GM18511 (cell line): ENCODE measurements at regions not wholly inside any gene's neighbourhood (a gene's known extent, or its start where the extent isn't known, plus 50 kb on each side); places are given as distances from the start of the nearest gene placed in this dataset.

Experiments used
- ATAC-seq: cut with Tn5 transposase; IDR thresholded peaks from one replicate; pipeline ENCODE4 v1.9.1; 2021; ENCODE audit warnings: mild to moderate bottlenecking, moderate library complexity; ENCODE audit not compliant: unreplicated experiment

DNA sequence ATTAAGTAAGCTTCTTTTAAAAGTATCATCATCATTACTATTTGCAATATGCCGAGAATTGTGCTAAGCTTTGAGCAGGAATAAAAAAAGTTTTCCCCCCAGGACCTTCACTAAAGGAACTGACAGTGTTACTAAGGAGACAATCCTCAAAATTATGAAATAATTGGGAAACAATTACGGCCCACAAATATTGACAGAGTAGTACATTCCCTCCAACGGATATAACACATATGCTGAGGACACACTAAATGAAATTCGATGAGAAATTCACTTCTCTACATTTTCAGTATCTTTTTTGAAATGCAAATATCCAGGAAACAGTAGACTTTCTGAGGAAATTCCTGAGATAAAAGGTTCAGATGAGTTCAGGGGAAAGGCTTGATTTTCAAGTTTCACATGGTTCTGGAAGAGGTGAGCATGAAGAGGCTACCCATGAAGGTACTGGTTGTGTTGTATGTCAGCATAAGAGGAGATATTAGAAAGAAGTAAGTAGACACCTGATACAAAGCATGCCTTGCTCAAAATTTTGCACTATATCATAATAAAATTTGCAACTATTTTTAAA lies 171.2 kb upstream of the NR5A2 start:
- ATAC-seq: no peak

- no peak for ATAC-seq
Observed at GRCh38 chr1:199857108-199857507, 170.4 kb upstream of the NR5A2 start.

DNA sequence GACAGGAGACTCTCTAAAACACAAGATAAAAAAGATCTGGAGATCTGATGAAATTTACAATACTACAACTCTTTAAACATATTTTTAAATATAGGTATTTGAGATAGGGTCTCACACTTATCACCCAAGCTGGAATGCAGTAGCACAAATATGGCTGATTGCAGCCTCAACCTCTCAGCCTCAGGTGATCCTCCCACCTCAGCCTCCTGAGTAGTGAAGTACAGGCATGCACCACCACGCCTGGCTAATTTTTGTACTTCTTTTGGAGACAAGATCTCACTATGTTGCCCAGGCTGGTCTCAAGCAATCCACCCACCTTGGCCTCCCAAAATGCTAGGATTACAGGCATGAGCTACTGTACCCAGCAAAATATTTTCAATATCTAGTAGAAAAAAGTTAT lies 170.0 kb upstream of the NR5A2 start:
- no peak for ATAC-seq

- ATAC-seq: no peak
Observed at GRCh38 chr1:199858171-199858570, 169.3 kb upstream of the NR5A2 start.

GRCh38 chr1:199858856-199859255 lies 168.7 kb upstream of the NR5A2 start:
- ATAC-seq: no peak

- no peak for ATAC-seq
Observed at GRCh38 chr1:199859491-199859933, 168.0 kb upstream of the NR5A2 start.

DNA sequence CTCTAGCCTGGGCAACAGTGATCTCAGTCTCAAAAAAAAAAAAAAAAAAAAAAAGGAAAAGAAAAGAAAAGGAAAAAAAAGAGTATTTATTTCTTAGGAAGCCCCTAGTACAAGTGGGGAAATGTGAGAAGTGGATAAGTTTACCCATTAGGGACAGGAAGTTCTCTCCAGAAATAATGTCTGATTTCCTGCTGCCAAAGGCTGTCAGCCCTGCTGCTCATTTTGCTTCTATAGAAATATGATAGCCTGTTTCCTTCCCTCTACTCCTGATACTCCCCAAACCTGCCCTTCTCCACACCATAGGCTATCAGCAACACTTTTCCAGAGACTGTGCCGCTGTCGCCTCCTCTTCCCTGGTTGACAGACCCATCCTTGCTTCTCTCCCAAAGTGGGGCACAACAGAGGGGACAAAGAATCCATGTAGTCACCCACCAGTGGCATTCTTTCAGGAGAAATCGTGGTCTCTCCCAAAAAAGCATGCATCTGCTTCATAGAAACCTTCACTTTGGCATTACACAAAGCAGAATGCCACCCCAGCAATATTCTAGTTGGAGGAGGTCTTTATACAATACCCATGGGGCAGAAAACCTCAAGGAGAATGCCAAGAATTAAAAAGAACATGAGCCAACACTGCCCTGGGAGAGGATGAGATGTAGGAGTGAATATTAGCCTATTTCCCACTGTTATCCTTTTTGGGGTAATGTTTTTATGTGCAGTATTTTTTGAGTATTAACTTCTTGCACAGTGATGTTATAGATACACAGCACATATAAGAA lies 166.3 kb upstream of the NR5A2 start:
- ATAC-seq: no peak

DNA sequence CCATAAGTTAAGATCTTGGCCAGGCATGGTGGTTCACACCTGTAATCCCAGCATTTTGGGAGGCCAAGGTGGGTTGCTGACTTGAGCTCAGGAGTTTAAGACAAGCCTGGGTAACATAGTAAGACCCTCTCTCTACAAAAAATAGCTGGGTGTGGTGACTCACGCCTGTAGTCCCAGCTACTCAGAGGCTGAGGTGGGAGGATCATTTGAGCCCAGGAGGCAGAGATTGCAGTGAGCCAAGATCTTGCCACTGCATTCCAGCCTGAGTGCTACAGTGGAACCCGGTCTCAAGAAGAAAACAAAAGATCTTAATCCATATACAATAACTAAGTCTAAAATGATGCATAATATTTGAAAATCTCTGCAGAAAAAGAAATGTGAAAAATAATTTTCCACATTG lies 165.5 kb upstream of the NR5A2 start:
- ATAC-seq: no peak

DNA sequence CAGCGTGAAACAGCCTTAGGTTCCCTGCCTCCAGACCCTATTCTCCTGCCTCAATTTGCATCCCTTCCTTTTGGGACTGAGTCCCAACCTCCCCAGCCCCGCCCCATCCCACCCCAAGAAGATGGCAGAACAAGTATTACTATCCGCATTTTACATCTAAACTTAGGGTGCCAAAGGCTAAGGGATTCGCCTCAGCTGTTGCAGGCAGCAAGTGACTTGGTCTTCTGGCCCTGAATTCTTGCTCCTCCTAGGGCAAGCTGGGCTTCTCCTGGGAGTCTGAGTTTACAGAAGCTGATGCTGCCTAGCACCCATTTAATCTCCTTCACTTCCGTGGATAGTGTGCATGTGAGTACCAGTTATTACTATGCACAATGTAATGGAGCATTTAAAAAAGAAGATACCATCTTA lies 161.3 kb upstream of the NR5A2 start:
- no peak for ATAC-seq

DNA sequence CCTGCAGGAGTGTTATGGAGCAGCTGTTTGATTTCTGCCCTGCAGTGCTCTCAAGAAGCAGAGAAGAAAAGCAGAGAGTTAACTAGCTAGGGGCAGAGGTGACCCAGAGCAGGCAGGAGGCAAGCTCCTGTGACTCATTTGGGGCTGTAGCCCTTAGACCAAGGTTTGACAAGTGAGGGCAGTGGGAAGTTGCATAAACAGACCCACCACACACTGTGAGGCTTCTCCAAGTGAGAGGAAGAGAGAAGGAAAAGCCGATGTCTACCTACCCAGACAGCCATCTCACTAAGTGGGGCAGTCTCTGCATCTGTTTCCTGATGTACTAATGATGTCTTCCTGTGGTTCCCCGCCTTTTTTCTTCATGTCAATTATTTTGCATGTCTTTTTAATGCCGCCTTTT lies 159.9 kb upstream of the NR5A2 start:
- ATAC-seq: no peak

DNA sequence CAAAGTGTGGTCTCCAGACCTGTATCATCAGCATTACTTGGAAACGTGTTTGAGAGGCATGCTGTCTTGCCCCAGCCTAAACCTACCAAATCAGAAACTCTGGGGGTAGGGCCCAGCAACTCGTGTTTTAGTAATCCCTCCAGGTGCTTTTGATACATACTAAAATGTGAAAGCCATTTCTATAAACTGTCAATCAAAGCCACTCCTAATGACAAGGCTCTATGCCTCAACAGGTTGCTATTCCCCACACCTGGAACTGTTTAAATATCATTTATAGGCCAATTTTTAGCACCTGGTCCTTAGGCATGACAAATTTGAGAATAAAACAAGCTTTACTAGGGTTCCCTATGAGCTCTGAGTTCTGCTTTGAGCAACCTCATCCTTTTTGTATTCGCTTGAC lies 158.7 kb upstream of the NR5A2 start:
- ATAC-seq: no peak

DNA sequence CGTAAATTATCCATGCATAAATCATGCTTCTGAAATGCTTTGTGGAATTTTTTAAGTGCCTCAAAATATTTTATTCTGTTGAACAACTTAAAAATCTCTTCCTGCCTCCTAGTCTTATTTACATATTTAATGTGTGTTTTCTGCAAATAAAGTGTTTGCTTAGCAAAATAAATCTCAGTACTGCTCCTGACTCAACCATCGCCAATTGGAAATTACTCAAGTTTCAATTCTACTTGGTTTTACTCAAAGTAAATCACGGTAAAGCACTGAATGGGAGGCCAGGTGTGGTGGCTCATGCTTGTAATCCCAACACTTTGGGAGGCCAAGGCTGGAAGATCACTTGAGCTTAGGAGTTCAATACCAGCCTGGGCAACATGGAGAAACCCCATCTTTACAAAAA lies 152.2 kb upstream of the NR5A2 start:
- ATAC-seq: no peak

- no peak for ATAC-seq
Observed at GRCh38 chr1:199875856-199876255, 151.7 kb upstream of the NR5A2 start.

GRCh38 chr1:199877526-199878384 lies 149.8 kb upstream of the NR5A2 start:
- ATAC-seq: no peak

GRCh38 chr1:199878823-199879222 lies 148.7 kb upstream of the NR5A2 start:
- no peak for ATAC-seq

GRCh38 chr1:199898654-199899053 lies 128.9 kb upstream of the NR5A2 start:
- no peak for ATAC-seq

DNA sequence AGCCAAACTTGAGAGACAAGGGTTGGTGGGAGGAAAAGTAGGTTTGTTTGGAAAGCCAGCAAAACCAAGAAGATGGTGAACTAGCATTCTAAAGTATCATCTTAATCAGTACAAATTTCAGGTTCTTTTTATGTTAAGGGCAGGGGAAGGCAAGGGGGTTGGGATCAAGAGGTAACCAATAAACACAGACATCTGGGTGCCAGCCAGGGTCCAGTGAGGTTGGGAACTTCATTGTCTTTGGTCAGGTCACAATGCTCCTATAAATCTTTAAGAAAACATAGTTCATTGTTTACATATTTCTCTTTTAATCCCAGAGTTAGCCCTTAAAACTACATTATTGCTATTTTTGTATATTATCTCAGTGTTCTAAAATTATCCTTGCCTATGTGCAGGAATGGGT lies 126.2 kb upstream of the NR5A2 start:
- ATAC-seq: no peak

- no peak for ATAC-seq
Observed at GRCh38 chr1:199907361-199907760, 120.1 kb upstream of the NR5A2 start.

DNA sequence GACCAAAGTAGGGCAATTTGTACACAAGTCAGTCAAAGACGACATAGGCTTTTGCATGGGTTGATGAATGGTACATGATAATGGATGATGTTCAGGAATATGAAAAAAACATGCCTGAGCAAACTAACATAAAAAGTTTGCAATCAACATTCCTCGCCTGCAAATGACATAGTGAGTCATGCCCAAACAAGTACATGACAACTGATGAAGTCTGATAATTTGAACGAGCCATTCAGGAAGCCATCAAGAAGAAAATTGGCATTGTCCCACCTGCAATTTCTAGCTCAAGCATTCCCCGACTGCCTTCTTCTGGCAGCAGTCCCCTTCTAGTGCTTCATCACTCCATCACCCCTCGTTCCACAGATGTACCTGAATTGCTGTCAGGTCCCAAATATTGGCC lies 118.4 kb upstream of the NR5A2 start:
- ATAC-seq: no peak

GRCh38 chr1:199913318-199913717 lies 114.2 kb upstream of the NR5A2 start:
- ATAC-seq: no peak

DNA sequence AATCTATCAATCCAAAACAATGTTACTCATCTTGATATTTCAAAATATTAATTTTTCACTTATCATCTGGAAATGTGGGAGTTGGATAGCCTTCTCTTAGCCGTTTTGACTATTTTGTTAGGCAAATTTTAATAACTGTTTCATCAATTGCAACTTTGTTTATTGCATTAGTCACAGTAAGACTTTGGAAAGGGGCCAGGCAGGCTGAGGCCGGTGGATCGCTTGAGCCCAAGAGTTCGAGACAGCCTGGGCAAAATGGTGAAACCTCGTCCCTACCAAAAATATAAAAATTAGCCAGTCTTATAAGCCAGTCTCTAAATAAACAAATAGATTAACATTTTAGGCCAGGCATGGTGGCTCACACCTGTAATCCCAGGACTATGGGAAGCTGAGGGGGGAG lies 113.0 kb upstream of the NR5A2 start:
- ATAC-seq: no peak
